ENCODE measurements at regions not wholly inside any gene's neighbourhood (a gene's known extent, or its start where the extent isn't known, plus 50 kb on each side); places are given as distances from the start of the nearest gene placed in this dataset.

GRCh38 chr5:96321345-96321744, 111.7 kb downstream of the PCSK1 start:
- TF ChIP-seq KDM5A (IDR thresholded peaks at IDR 0.05; ENCODE audit: low read length), result no peak
- no peak for TF ChIP-seq YY1 (IDR thresholded peaks at IDR 0.05; ENCODE audit: low read depth, low read length)
- TF ChIP-seq GABPA (IDR thresholded peaks at IDR 0.05; ENCODE audit: borderline replicate concordance, insufficient read depth, low read length), result no peak
- no peak for TF ChIP-seq RAD21 (IDR thresholded peaks at IDR 0.05 in 1 of 2, conservative IDR thresholded peaks at IDR 0.05 in 1 of 2; ENCODE audit: low read depth in 2 of 2, low read length in 2 of 2)
- TF ChIP-seq POLR2A (IDR thresholded peaks at IDR 0.05; ENCODE audit: control extremely low read depth in 1 of 2, low read depth in 2 of 2, low read length in 2 of 2), result no peak
- TF ChIP-seq HDAC2 (IDR thresholded peaks at IDR 0.05; ENCODE audit: borderline replicate concordance in 1 of 2, low read depth in 2 of 2, low read length in 2 of 2), result no peak
- TF ChIP-seq BRCA1 (IDR thresholded peaks at IDR 0.05; ENCODE audit: low read depth, low read length), result no peak
- no peak for TF ChIP-seq SRF (IDR thresholded peaks at IDR 0.05; ENCODE audit: low read depth, low read length)
- TF ChIP-seq TAF1 (IDR thresholded peaks at IDR 0.05; ENCODE audit: low read depth, low read length), result no peak
- no peak for TF ChIP-seq NANOG (IDR thresholded peaks at IDR 0.05; ENCODE audit: insufficient read depth, low read depth, low read length, poor library complexity, severe bottlenecking)
- TF ChIP-seq KDM1A (IDR thresholded peaks at IDR 0.05; ENCODE audit: borderline replicate concordance, low read length), result no peak
- TF ChIP-seq EP300 (IDR thresholded peaks at IDR 0.05; ENCODE audit: borderline replicate concordance in 1 of 2, low read depth in 2 of 2, low read length in 2 of 2), result no peak
- TF ChIP-seq FOSL1 (IDR thresholded peaks at IDR 0.05; ENCODE audit: insufficient read depth, low read depth, low read length), result no peak
- TF ChIP-seq SIRT6 (IDR thresholded peaks at IDR 0.05; ENCODE audit: low read length), result no peak
- TF ChIP-seq BCL11A (IDR thresholded peaks at IDR 0.05; ENCODE audit: low read depth in 2 of 2, low read length in 2 of 2), result no peak
- FAIRE-seq (no peak), DNase-seq (ENCODE audit: low read depth in 1 of 2, low spot score in 2 of 2) (no peak)
- H2AK5ac ChIP-seq (ENCODE audit: low read depth, low read length), result no peak overlapping the region
- H3K79me1 ChIP-seq (ENCODE audit: low read depth, low read length), result no peaks in the 10 kb centered on the region
- H3K18ac ChIP-seq (ENCODE audit: extremely low read depth, low read length), result no peak overlapping the region
- H3K79me2 ChIP-seq (ENCODE audit: control insufficient read depth in 1 of 2, insufficient read depth in 2 of 2, low read length in 2 of 2), result no peaks in the 10 kb centered on the region
- no peak overlapping the region for H2AFZ ChIP-seq (ENCODE audit: low read length)
- no peak overlapping the region for H3K27ac ChIP-seq (ENCODE audit: low read depth, low read length)
- no peak overlapping the region for H3K14ac ChIP-seq (ENCODE audit: insufficient read length)
- H3K4me3 ChIP-seq (ENCODE audit: extremely low read depth in 1 of 4, insufficient read depth in 2 of 4, low read depth in 3 of 4, low read length in 4 of 4), result no peak overlapping the region
- H3K9ac ChIP-seq (replicated peaks in 1 of 4; ENCODE audit: extremely low read depth in 1 of 4, low read depth in 3 of 4, low read length in 3 of 4), result no peak overlapping the region
- no peak overlapping the region for H4K8ac ChIP-seq (ENCODE audit: extremely low read depth, insufficient read depth, low read length)
- H3K36me3 ChIP-seq (ENCODE audit: control insufficient read depth in 2 of 4, insufficient read depth in 4 of 4, low read length in 3 of 4), result no peaks in the 10 kb centered on the region
- no peaks in the 10 kb centered on the region for H3K23me2 ChIP-seq (ENCODE audit: low read depth, low read length)
- H2BK20ac ChIP-seq (ENCODE audit: low read length), result no peak overlapping the region
- no peaks in the 10 kb centered on the region for H4K20me1 ChIP-seq (replicated peaks in 1 of 2; ENCODE audit: control insufficient read depth in 1 of 2, insufficient read depth in 2 of 2, low read length in 2 of 2)
- no peak overlapping the region for H3K56ac ChIP-seq (replicated peaks; ENCODE audit: insufficient read length, low read depth, low read length)
- H2BK5ac ChIP-seq (ENCODE audit: low read depth, low read length), result no peak overlapping the region
- ChIA-PET POLR2A (ENCODE audit: partially characterized antibody) (no interaction called here), CTCF (ENCODE audit: partially characterized antibody) (interaction anchor here (1.4 to 2.5 kb wide), 2 partner anchors 15 to 540 kb away, joined by 3 to 12 read pairs; no protein-coding TSS in a partner anchor)
- H2BK120ac ChIP-seq (replicated peaks; ENCODE audit: low read depth, low read length), result no peak overlapping the region
- H3K4ac ChIP-seq (replicated peaks; ENCODE audit: insufficient read length, low read depth, low read length), result no peak overlapping the region
- H2BK12ac ChIP-seq (ENCODE audit: low read depth, low read length), result no peak overlapping the region
- no peak overlapping the region for H3K4me2 ChIP-seq (ENCODE audit: insufficient read depth in 1 of 2, low read depth in 2 of 2, low read length in 2 of 2)
- H4K91ac ChIP-seq (replicated peaks; ENCODE audit: insufficient read length, low read length), result no peak overlapping the region
- no peaks in the 10 kb centered on the region for H3K4me1 ChIP-seq (replicated peaks in 1 of 4; ENCODE audit: control insufficient read depth in 3 of 4, insufficient read depth in 4 of 4, low read length in 3 of 4)
- H3K23ac ChIP-seq (ENCODE audit: insufficient read length), result no peak overlapping the region
- H4K5ac ChIP-seq (ENCODE audit: insufficient read length, low read depth, low read length), result no peak overlapping the region
- H2BK15ac ChIP-seq (ENCODE audit: low read length), result no peak overlapping the region
- no peaks in the 10 kb centered on the region for H3K9me3 ChIP-seq (ENCODE audit: insufficient read depth in 2 of 2, low read depth in 1 of 2, low read length in 1 of 2)
- H3K27me3 ChIP-seq (replicated peaks in 1 of 4; ENCODE audit: control insufficient read depth in 3 of 4, extremely low read depth in 1 of 4, insufficient read depth in 3 of 4, low read length in 3 of 4), result no peaks in the 10 kb centered on the region

Data from H1 (cell line).